ENCODE measurements at regions not wholly inside any gene's neighbourhood (a gene's known extent, or its start where the extent isn't known, plus 50 kb on each side); places are given as distances from the start of the nearest gene placed in this dataset.

DNA sequence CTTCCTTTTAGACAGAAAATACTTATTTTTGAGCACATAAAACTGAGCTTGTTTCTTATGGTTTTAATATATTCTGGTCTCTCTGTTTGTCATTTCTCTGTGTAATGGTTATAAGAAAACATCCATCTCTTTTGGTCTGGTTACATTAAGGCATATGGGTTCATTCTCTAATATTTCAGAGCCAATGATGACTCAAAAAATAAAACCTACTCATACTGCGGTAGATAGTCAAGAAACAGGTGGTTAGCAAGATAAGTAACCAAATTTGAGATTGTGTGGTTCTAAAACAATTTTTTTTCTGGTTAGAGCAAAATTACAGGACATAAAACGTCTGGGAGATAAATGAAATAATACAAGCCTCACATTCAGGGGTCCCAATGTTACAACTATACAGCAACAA, 654.5 kb downstream of the STIM2 start:
- no peak overlapping the region for H3K4me3 ChIP-seq (ENCODE audit: low read depth, low read length)
- DNase-seq (ENCODE audit: low read depth): no peak
- TF ChIP-seq, protein P1, sequence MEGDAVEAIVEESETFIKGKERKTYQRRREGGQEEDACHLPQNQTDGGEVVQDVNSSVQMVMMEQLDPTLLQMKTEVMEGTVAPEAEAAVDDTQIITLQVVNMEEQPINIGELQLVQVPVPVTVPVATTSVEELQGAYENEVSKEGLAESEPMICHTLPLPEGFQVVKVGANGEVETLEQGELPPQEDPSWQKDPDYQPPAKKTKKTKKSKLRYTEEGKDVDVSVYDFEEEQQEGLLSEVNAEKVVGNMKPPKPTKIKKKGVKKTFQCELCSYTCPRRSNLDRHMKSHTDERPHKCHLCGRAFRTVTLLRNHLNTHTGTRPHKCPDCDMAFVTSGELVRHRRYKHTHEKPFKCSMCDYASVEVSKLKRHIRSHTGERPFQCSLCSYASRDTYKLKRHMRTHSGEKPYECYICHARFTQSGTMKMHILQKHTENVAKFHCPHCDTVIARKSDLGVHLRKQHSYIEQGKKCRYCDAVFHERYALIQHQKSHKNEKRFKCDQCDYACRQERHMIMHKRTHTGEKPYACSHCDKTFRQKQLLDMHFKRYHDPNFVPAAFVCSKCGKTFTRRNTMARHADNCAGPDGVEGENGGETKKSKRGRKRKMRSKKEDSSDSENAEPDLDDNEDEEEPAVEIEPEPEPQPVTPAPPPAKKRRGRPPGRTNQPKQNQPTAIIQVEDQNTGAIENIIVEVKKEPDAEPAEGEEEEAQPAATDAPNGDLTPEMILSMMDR (IDR thresholded peaks at IDR 0.05; ENCODE audit: control insufficient read depth, extremely low read depth, insufficient read depth): no peak

GRCh38 chr4:27518876-27519275, 658.2 kb downstream of the STIM2 start:
- TF ChIP-seq, protein P1 (IDR thresholded peaks at IDR 0.05; ENCODE audit: control insufficient read depth, extremely low read depth, insufficient read depth): no peak

GRCh38 chr4:27524224-27524623, 663.6 kb downstream of the STIM2 start:
- TF ChIP-seq, protein P1 (IDR thresholded peaks at IDR 0.05; ENCODE audit: control insufficient read depth, extremely low read depth, insufficient read depth): no peak
- no peak overlapping the region for H3K4me3 ChIP-seq (ENCODE audit: low read depth, low read length)

More at GRCh38 chr4:27518876-27519275, 658.2 kb downstream of the STIM2 start:
- DNase-seq (ENCODE audit: low read depth): no peak
- H3K4me3 ChIP-seq (ENCODE audit: low read depth, low read length): no peak overlapping the region

DNA sequence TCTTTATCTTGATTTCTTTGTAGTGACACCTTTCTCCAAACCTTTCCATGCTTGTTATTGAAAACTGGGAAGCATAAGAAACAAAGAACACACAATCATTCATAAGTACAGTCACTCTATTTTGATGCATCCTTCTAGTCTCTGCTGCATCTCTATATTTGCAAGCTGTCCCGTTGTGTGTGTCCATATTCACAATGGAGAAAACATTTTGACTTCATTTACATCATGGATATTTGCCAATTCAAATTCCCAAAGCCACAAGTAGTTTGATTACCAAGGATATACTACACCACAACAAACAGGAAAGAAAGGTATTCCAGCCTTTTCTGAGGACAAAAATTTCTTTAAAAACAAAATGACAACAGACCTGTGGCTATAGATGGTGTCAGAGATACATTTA, 673.8 kb downstream of the STIM2 start:
- no peak for DNase-seq (ENCODE audit: low read depth)
- H3K4me3 ChIP-seq (ENCODE audit: low read depth, low read length): no peak overlapping the region
- TF ChIP-seq, protein P1 (IDR thresholded peaks at IDR 0.05; ENCODE audit: control insufficient read depth, extremely low read depth, insufficient read depth): no peak

More at GRCh38 chr4:27524224-27524623, 663.6 kb downstream of the STIM2 start:
- no peak for DNase-seq (ENCODE audit: low read depth)

GRCh38 chr4:27568236-27568951, 707.8 kb downstream of the STIM2 start:
- DNase-seq (ENCODE audit: low read depth): no peak
- H3K4me3 ChIP-seq (ENCODE audit: low read depth, low read length): no peak overlapping the region
- TF ChIP-seq, protein P1 (IDR thresholded peaks at IDR 0.05; ENCODE audit: control insufficient read depth, extremely low read depth, insufficient read depth): no peak

GRCh38 chr4:27568952-27569319, 708.3 kb downstream of the STIM2 start:
- no peak for DNase-seq (ENCODE audit: low read depth)
- H3K4me3 ChIP-seq (ENCODE audit: low read depth, low read length): no peak overlapping the region
- TF ChIP-seq, protein P1 (IDR thresholded peaks at IDR 0.05; ENCODE audit: control insufficient read depth, extremely low read depth, insufficient read depth): no peak

DNA sequence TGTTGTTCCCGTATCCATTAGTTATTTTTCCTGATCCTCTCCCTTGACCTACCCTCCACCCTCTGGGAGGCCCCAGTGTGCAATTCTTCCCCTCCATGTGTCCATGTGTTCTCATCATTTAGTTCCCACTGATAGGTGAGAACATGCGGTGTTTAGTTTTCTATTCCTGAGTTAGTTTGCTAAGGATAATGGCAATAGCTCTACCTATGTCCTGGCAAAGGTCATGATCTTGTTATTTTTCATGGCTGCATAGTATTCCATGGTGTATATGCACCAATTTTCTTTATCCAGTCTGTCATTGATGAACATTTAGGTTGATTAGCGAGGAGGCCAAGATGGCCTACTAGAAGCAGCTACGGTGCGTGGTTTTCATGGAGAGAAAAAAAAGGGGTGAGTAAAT, 714.1 kb downstream of the STIM2 start:
- TF ChIP-seq, protein P1 (IDR thresholded peaks at IDR 0.05; ENCODE audit: control insufficient read depth, extremely low read depth, insufficient read depth): no peak
- no peak overlapping the region for H3K4me3 ChIP-seq (ENCODE audit: low read depth, low read length)
- no peak for DNase-seq (ENCODE audit: low read depth)

Measured in LNCaP clone FGC (cell line).